HCT116 (cell line): ENCODE measurements at regions not wholly inside any gene's neighbourhood (a gene's known extent, or its start where the extent isn't known, plus 50 kb on each side); places are given as distances from the start of the nearest gene placed in this dataset.

Experiments
- ATAC-seq: fragments of 200-7000 bp; cut with Tn5 transposase; 2 replicates; pipeline ENCODE4 v1.9.1; 2020; ENCODE audit warnings: mild to moderate bottlenecking, moderate library complexity
- BruUV-seq: library from RNA; stranded (reverse); fragments of 400-500 nt; replicated peaks from 2 replicates; lab custom pipeline; 2021; lab: Mats Ljungman, UMichigan
- CTCF ChIA-PET: fragments of 300-600 bp; sonication (Branson Sonifier 250); formaldehyde crosslinking; loops from one replicate; lab custom pipeline; 2021; ENCODE audit warnings: antibody characterized with exemption; lab: Charles Lee
- POLR2A ChIA-PET: fragments of 300-600, 350-600 bp; sonication (Branson Sonifier 250); formaldehyde crosslinking; loops from one replicate; lab custom pipeline; 2021; ENCODE audit warnings: antibody characterized with exemption; lab: Charles Lee
- RAD21 ChIA-PET, 2 experiments: fragments of 300-600 bp; sonication (Branson Sonifier 250); formaldehyde crosslinking; loops; one replicate each; lab custom pipeline; 2023; ENCODE audit warnings: low total read pairs in 2 of 2; ENCODE audit not compliant: uncharacterized antibody in 2 of 2, unreplicated experiment in 2 of 2, low non-redundant PET in 1 of 2; lab: Charles Lee
- DNase-seq: peaks from one replicate; pipeline ENCODE4 v3.0.0-alpha.2; 2010; ENCODE audit warnings: low read depth, low spot score
- H2AFZ ChIP-seq: fragments of 200-600 bp; shearing (Covaris generic), sonication (generic); 2 replicates; pipeline ENCODE4 v1.6.1; 2017; ENCODE audit warnings: low read depth, mixed run types, mixed read lengths, antibody characterized with exemption, low read length; ENCODE audit not compliant: poor library complexity, severe bottlenecking
- H3K27ac ChIP-seq: 2 replicates; pipeline ENCODE4 v1.5.1; 2012; ENCODE audit warnings: low read depth, low read length
- H3K27me3 ChIP-seq: fragments of 200-600 bp; sonication (generic); 2 replicates; pipeline ENCODE4 v1.6.1; 2016; ENCODE audit warnings: mixed run types, low read length, mixed read lengths; ENCODE audit not compliant: insufficient read depth
- H3K36me3 ChIP-seq, 2 experiments: fragments of 200-500 bp in 1 of 2; fragments of 200-600 bp in 1 of 2; sonication (Bioruptor generic) in 1 of 2; sonication (generic) in 1 of 2; 2 replicates each; pipeline versions ENCODE4 v1.5.1 to v1.6.1; 2014 to 2016; ENCODE audit warnings: low read length in 2 of 2, inconsistent platforms in 1 of 2, mixed read lengths in 1 of 2, mixed run types in 1 of 2; ENCODE audit not compliant: insufficient read depth in 2 of 2, control insufficient read depth in 1 of 2
- H3K4me1 ChIP-seq, 2 experiments: fragments of 200-600 bp in 1 of 2; sonication (generic) in 1 of 2; 2 replicates each; pipeline versions ENCODE4 v1.5.1 to v1.6.1; 2012 to 2017; ENCODE audit warnings: low read length in 2 of 2, inconsistent platforms in 1 of 2, mild to moderate bottlenecking in 1 of 2, mixed read lengths in 1 of 2, mixed run types in 1 of 2, moderate library complexity in 1 of 2; ENCODE audit not compliant: insufficient read depth in 2 of 2, control insufficient read depth in 1 of 2
- H3K4me2 ChIP-seq: fragments of 200-600 bp; sonication (generic); 2 replicates; pipeline ENCODE4 v1.6.1; 2017; ENCODE audit warnings: mixed run types, low read length, mixed read lengths
- H3K4me3 ChIP-seq, 2 experiments: fragments of 200-600 bp in 1 of 2; sonication (generic) in 1 of 2; replicated peaks in 1 of 2; 2 replicates each; pipeline ENCODE4 v1.5.1; 2011 to 2016; ENCODE audit warnings: low read length in 2 of 2, control low read depth in 1 of 2, low read depth in 1 of 2, mild to moderate bottlenecking in 1 of 2, mixed read lengths in 1 of 2, mixed run types in 1 of 2
- H3K79me2 ChIP-seq: fragments of 200-600 bp; sonication (generic); 2 replicates; pipeline ENCODE4 v1.6.1; 2017; ENCODE audit warnings: mild to moderate bottlenecking, mixed run types, low read length, moderate library complexity, mixed read lengths; ENCODE audit not compliant: insufficient read depth
- H3K9ac ChIP-seq: fragments of 200-600 bp; sonication (generic); 2 replicates; pipeline ENCODE4 v1.6.1; 2016; ENCODE audit warnings: low read length, mixed read lengths
- H3K9me2 ChIP-seq: fragments of 200-600 bp; sonication (generic), shearing (Covaris generic); 2 replicates; pipeline ENCODE4 v1.6.1; 2017; ENCODE audit warnings: mixed run types, mild to moderate bottlenecking, moderate library complexity; ENCODE audit not compliant: insufficient read depth
- H3K9me3 ChIP-seq, 2 experiments: fragments of 200-500 bp in 1 of 2; fragments of 200-600 bp in 1 of 2; sonication (Bioruptor generic) in 1 of 2; sonication (generic) in 1 of 2; 2 replicates each; pipeline ENCODE4 v1.6.1; 2014 to 2017; ENCODE audit warnings: low read length in 2 of 2, mixed read lengths in 2 of 2, inconsistent platforms in 1 of 2, low read depth in 1 of 2, mild to moderate bottlenecking in 1 of 2, mixed run types in 1 of 2, moderate library complexity in 1 of 2; ENCODE audit not compliant: control insufficient read depth in 1 of 2, insufficient read depth in 1 of 2
- H4K20me1 ChIP-seq: fragments of 200-600 bp; sonication (generic), shearing (Covaris generic); 2 replicates; pipeline ENCODE4 v1.6.1; 2017; ENCODE audit warnings: mixed run types, mild to moderate bottlenecking, moderate library complexity; ENCODE audit not compliant: insufficient read depth
- CBX3 ChIP-seq: IDR thresholded peaks from 2 replicates; pipeline ENCODE4 v1.6.1; 2012; ENCODE audit warnings: low read depth
- EZH2 ChIP-seq: fragments of 200-600 bp; sonication (generic); IDR thresholded peaks from 2 replicates; pipeline ENCODE4 v1.6.1; 2017; ENCODE audit warnings: antibody characterized with exemption, mixed run types
- JUND ChIP-seq: IDR thresholded peaks from 2 replicates; pipeline ENCODE4 v1.6.1; 2012
- MAX ChIP-seq: IDR thresholded peaks from 2 replicates; pipeline ENCODE4 v1.6.1; 2012
- POLR2AphosphoS5 ChIP-seq: IDR thresholded peaks from 2 replicates; pipeline ENCODE4 v1.6.1; 2011; ENCODE audit warnings: mild to moderate bottlenecking, low read depth, low read length, moderate library complexity
- REST ChIP-seq: IDR thresholded peaks from 2 replicates; pipeline ENCODE4 v1.6.1; 2012; ENCODE audit warnings: low read depth
- SP1 ChIP-seq: IDR thresholded peaks from 2 replicates; pipeline ENCODE4 v1.6.1; 2012; ENCODE audit warnings: low read depth
- SRF ChIP-seq: IDR thresholded peaks from 2 replicates; pipeline ENCODE4 v1.6.1; 2012; ENCODE audit warnings: low read depth
- TCF7L2 ChIP-seq: IDR thresholded peaks from 2 replicates; pipeline ENCODE4 v1.7.0; 2011; ENCODE audit warnings: borderline replicate concordance, inconsistent platforms; ENCODE audit not compliant: insufficient read depth, insufficient read length; ENCODE audit errors: extremely low read depth
- ZBTB33 ChIP-seq: IDR thresholded peaks from 2 replicates; pipeline ENCODE4 v1.6.1; 2011; ENCODE audit warnings: mild to moderate bottlenecking, low read length, moderate library complexity; ENCODE audit not compliant: insufficient replicate concordance; ENCODE audit errors: extremely low read depth
- ZNF274 ChIP-seq: fragments of 200-500 bp; sonication (Bioruptor generic); IDR thresholded peaks from 2 replicates; pipeline ENCODE4 v1.6.1; 2014; ENCODE audit warnings: mild to moderate bottlenecking, low read depth, low read length, inconsistent platforms
- intact Hi-C: fragments of 100-400 bp; cut with micrococcal nuclease; formaldehyde crosslinking; loops from 2 replicates; pipeline ENCODE4 v1.10.0; 2022

- Histone ChIP-seq H3K9me2 (no peaks in the 10 kb centered on the region), H3K4me3 (no peak overlapping the region), H2AFZ (no peak overlapping the region), H3K36me3 (no peaks in the 10 kb centered on the region), H3K27ac (no peak overlapping the region), H3K4me1 (peaks cover 11 to 43% of the 10 kb centered on the region in 2 experiments), H3K79me2 (no peaks in the 10 kb centered on the region), H4K20me1 (no peaks in the 10 kb centered on the region), H3K27me3 (no peaks in the 10 kb centered on the region), H3K9ac (no peak overlapping the region), H3K9me3 (no peaks in the 10 kb centered on the region), H3K4me2 (no peak overlapping the region)
- POLR2A ChIA-PET = no interaction called here
- ATAC-seq (no peak), DNase-seq (no peak)
- no peak for TF ChIP-seq JUND
- no peak for TF ChIP-seq POLR2AphosphoS5
- no peak for TF ChIP-seq SRF
- no peak for TF ChIP-seq MAX
- TF ChIP-seq REST = no peak
- TF ChIP-seq ZBTB33 = no peak
- no peak for TF ChIP-seq SP1
- TF ChIP-seq TCF7L2 = no peak
- no peak for TF ChIP-seq EZH2
- no peak for TF ChIP-seq ZNF274
- TF ChIP-seq CBX3 = no peak
- CTCF ChIA-PET = no interaction called here
- intact Hi-C loops = no loop called here
- RAD21 ChIA-PET = no interaction called here
- no TSS peak for BruUV-seq
Observed at GRCh38 chr12:53824001-53824712, 72.4 kb upstream of the CISTR start.
